ENCODE measurements at regions not wholly inside any gene's neighbourhood (a gene's known extent, or its start where the extent isn't known, plus 50 kb on each side); places are given as distances from the start of the nearest gene placed in this dataset.

DNA sequence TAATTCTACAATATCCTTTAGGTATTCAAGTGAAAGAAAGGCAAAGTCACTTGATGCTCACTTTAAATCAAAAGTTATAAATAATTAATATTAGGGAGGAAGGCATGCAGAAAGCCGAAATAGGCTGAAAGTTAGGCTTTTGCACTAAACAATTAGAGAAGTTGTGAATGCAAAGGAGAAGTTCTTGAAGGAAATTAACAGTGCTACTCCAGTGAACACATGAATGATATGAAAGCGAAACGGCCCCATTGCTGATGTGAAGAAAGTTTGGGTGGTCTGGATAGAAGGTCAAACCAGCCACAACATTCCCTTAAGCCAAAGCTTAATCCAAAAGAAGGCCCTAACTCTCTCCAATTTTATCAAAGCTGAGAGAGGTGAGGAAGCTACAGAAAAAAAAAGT is 103.1 kb upstream of the CXCR4 start:
- TF ChIP-seq CTCF (IDR thresholded peaks at IDR 0.05) (no peak), POLR2A (IDR thresholded peaks at IDR 0.05) (no peak)

Data from thyroid gland (tissue), 4 donors.